HepG2 (cell line): ENCODE measurements at regions not wholly inside any gene's neighbourhood (a gene's known extent, or its start where the extent isn't known, plus 50 kb on each side); places are given as distances from the start of the nearest gene placed in this dataset.
A peak's percentile ranks its signal among the peaks of the same experiment; 100 is the strongest.

Experiments used
- ATAC-seq: fragments of 200-7000 bp; cut with Tn5 transposase; 3 replicates; pipeline ENCODE4 v1.9.1; 2020; ENCODE audit warnings: mild to moderate bottlenecking, moderate library complexity
- BruUV-seq: library from RNA; stranded (reverse); fragments of 400-500 nt; replicated peaks from 2 replicates; lab custom pipeline; 2021; lab: Mats Ljungman, UMichigan
- CTCF ChIA-PET: fragments of 300-600 bp; formaldehyde crosslinking; extraction: SDS; loops from one replicate; lab custom pipeline; 2021; ENCODE audit warnings: low total read pairs, inconsistent platforms, low intra/inter-chr PET ratio; lab: Yijun Ruan, JAX
- POLR2A ChIA-PET: fragments of 350-600 bp; sonication (Branson Sonifier 250); formaldehyde crosslinking; loops from one replicate; lab custom pipeline; 2020; ENCODE audit warnings: antibody characterized with exemption, inconsistent platforms; lab: Yijun Ruan, JAX
- DNase-seq: peaks from one replicate; pipeline ENCODE4 v3.0.0-alpha.2; 2015; ENCODE audit warnings: low spot score
- FAIRE-seq: peaks from 3 replicates; lab custom pipeline; 2011; peaks lifted over from hg19 to GRCh38; lab: Jason Lieb, UNC
- H2AFZ ChIP-seq: one replicate; pipeline ENCODE4 v1.6.1; 2011; ENCODE audit warnings: low read length, inconsistent platforms
- H3K27ac ChIP-seq: fragments of 300-600 bp; 3 replicates; pipeline ENCODE4 v1.8.0; 2011; ENCODE audit warnings: mixed run types, mild to moderate bottlenecking, mixed read lengths, low read length, inconsistent platforms; ENCODE audit not compliant: insufficient read depth; ENCODE audit errors: extremely low read length
- H3K27me3 ChIP-seq, 2 experiments: fragments of 200-600 bp in 1 of 2; 2 replicates in 1 of 2; 3 replicates in 1 of 2; pipeline versions ENCODE4 v1.6.0 to v1.8.0; 2011; ENCODE audit warnings: low read length in 2 of 2, mild to moderate bottlenecking in 2 of 2, moderate library complexity in 2 of 2, inconsistent platforms in 1 of 2; ENCODE audit not compliant: insufficient read depth in 2 of 2, control insufficient read depth in 1 of 2
- H3K36me3 ChIP-seq, 2 experiments: fragments of 200-600 bp in 1 of 2; replicated peaks in 1 of 2; 2 replicates in 1 of 2; 3 replicates in 1 of 2; pipeline versions ENCODE4 v1.5.1 to v1.8.0; 2011; ENCODE audit warnings: low read length in 2 of 2, inconsistent platforms in 1 of 2; ENCODE audit not compliant: insufficient read depth in 2 of 2, control insufficient read depth in 1 of 2
- H3K4me1 ChIP-seq: 2 replicates; pipeline ENCODE4 v1.5.1; 2012; ENCODE audit warnings: low read length, inconsistent platforms; ENCODE audit not compliant: insufficient read depth
- H3K4me2 ChIP-seq: 2 replicates; pipeline ENCODE4 v1.6.0; 2011; ENCODE audit warnings: low read depth, low read length, inconsistent platforms
- H3K4me3 ChIP-seq, 3 experiments: fragments of 200-600 bp in 1 of 3; sonication (generic), shearing (Covaris generic) in 1 of 3; replicated peaks in 1 of 3; 2 replicates each; pipeline ENCODE4 v1.5.1; 2011 to 2016; ENCODE audit warnings: low read length in 3 of 3, inconsistent platforms in 2 of 3, low read depth in 2 of 3, mild to moderate bottlenecking in 2 of 3, control low read depth in 1 of 3, mixed read lengths in 1 of 3; ENCODE audit not compliant: insufficient read depth in 1 of 3
- H3K79me2 ChIP-seq: one replicate; pipeline ENCODE4 v1.6.1; 2011; ENCODE audit warnings: low read length, inconsistent platforms; ENCODE audit not compliant: insufficient read depth
- H3K9ac ChIP-seq: 2 replicates; pipeline ENCODE4 v1.6.0; 2011; ENCODE audit warnings: mild to moderate bottlenecking, low read depth, low read length, inconsistent platforms; ENCODE audit not compliant: insufficient read depth
- H3K9me3 ChIP-seq: 2 replicates; pipeline ENCODE4 v1.5.1; 2012; ENCODE audit warnings: mild to moderate bottlenecking, low read length
- H4K20me1 ChIP-seq: 2 replicates; pipeline ENCODE4 v1.6.0; 2011; ENCODE audit warnings: inconsistent platforms, mild to moderate bottlenecking, low read length, moderate library complexity; ENCODE audit not compliant: insufficient read depth
- ETV5 ChIP-seq: IDR thresholded peaks from 2 replicates; pipeline ENCODE4 v1.6.1; 2018; ENCODE audit warnings: missing biosample characterization, missing genetic modification reagents, inconsistent platforms, borderline replicate concordance
- FOXK2 ChIP-seq: fragments of 450-650 bp; IDR thresholded peaks from 2 replicates; pipeline ENCODE4 v1.6.1; 2016
- FOXP1 ChIP-seq, 2 experiments: fragments of 450-650 bp in 1 of 2; IDR thresholded peaks; 2 replicates each; pipeline ENCODE4 v1.6.1; 2017 to 2018; ENCODE audit warnings: antibody characterized with exemption in 1 of 2
- HOXA7 ChIP-seq: sonication (generic); formaldehyde crosslinking; IDR thresholded peaks from 2 replicates; pipeline ENCODE4 v1.8.1; 2022; ENCODE audit warnings: mild to moderate bottlenecking, missing genetic modification reagents, moderate library complexity
- IKZF1 ChIP-seq: fragments of 450-650 bp; IDR thresholded peaks from 2 replicates; pipeline ENCODE4 v1.7.1; 2016
- SCMH1 ChIP-seq: sonication (generic); formaldehyde crosslinking; IDR thresholded peaks from 2 replicates; pipeline ENCODE4 v1.9.0; 2021; ENCODE audit warnings: missing genetic modification reagents, mild to moderate bottlenecking, borderline replicate concordance
- SOX13 ChIP-seq, 3 experiments: fragments of 450-650 bp in 1 of 3; sonication (generic) in 1 of 3; formaldehyde crosslinking in 1 of 3; IDR thresholded peaks in 2 of 3; conservative IDR thresholded peaks in 1 of 3; 2 replicates each; pipeline versions ENCODE4 v1.5.0 to v1.6.1; 2016 to 2020; ENCODE audit warnings: antibody characterized with exemption in 1 of 3, mild to moderate bottlenecking in 1 of 3, missing compliant biosample characterization in 1 of 3, missing genetic modification reagents in 1 of 3, moderate library complexity in 1 of 3
- SOX5 ChIP-seq: IDR thresholded peaks from 2 replicates; pipeline ENCODE4 v1.6.1; 2016; ENCODE audit warnings: borderline replicate concordance
- SOX6 ChIP-seq, 2 experiments: fragments of 450-650 bp in 1 of 2; sonication (generic) in 1 of 2; formaldehyde crosslinking in 1 of 2; IDR thresholded peaks; 2 replicates each; pipeline versions ENCODE4 v1.4.0 to v1.6.1; 2017 to 2020; ENCODE audit warnings: antibody characterized with exemption in 1 of 2, mild to moderate bottlenecking in 1 of 2, missing genetic modification reagents in 1 of 2
- U2AF1 ChIP-seq: fragments of 200-400 bp; formaldehyde crosslinking; optimal IDR thresholded peaks from 2 replicates; pipeline ENCODE3; 2017; ENCODE audit warnings: mild to moderate bottlenecking, low read depth, low read length
- ZBTB2 ChIP-seq: sonication (generic); formaldehyde crosslinking; IDR thresholded peaks from 2 replicates; pipeline ENCODE4 v1.8.0; 2022; ENCODE audit warnings: low read depth, missing genetic modification reagents
- ZEB1 ChIP-seq: IDR thresholded peaks from 2 replicates; pipeline ENCODE4 v1.6.1; 2012; ENCODE audit warnings: mild to moderate bottlenecking, low read depth, inconsistent platforms; ENCODE audit not compliant: insufficient replicate concordance
- ZNF234 ChIP-seq: sonication (generic); formaldehyde crosslinking; conservative IDR thresholded peaks from 2 replicates; pipeline ENCODE4 v1.5.1; 2020; ENCODE audit warnings: mild to moderate bottlenecking, missing genetic modification reagents
- ZNF292 ChIP-seq: sonication (generic); formaldehyde crosslinking; IDR thresholded peaks from 2 replicates; pipeline ENCODE4 v1.8.1; 2022; ENCODE audit warnings: mild to moderate bottlenecking, low read depth, missing genetic modification reagents, borderline replicate concordance
- ZNF317 ChIP-seq: sonication (generic); formaldehyde crosslinking; IDR thresholded peaks from 2 replicates; pipeline ENCODE4 v1.5.0; 2020; ENCODE audit warnings: mild to moderate bottlenecking, missing genetic modification reagents
- WGBS: methylation state at CpG from one replicate; pipeline ENCODE4 v1.1.6; 2017; ENCODE audit warnings: low lambda C conversion rate; 5-methylcytosine and 5-hydroxymethylcytosine counted together
- in situ Hi-C: cut with HindIII; loops from 2 replicates; pipeline ENCODE4 v1.10.0; 2017; ENCODE audit warnings: low pct_unique_long_range_greater_than_20kb; ENCODE audit not compliant: extremely low pct_ligation_motif_present
- intact Hi-C: fragments of 100-400 bp; cut with micrococcal nuclease; formaldehyde crosslinking; loops from one replicate; pipeline ENCODE4 v1.10.0; 2022; ENCODE audit not compliant: unreplicated experiment

- Histone ChIP-seq H3K4me1 (peaks cover 39% of the 10 kb centered on the region), H4K20me1 (no peaks in the 10 kb centered on the region), H3K9ac (no peak overlapping the region)
- no peak for ATAC-seq
- in situ Hi-C loops, result no loop called here
- no TSS peak for BruUV-seq
- TF ChIP-seq ZNF234 (CRISPR knock-in tag) (no peak), IKZF1 (no peak), ZNF292 (no peak)
- TF ChIP-seq, all 625 proteins: peak for 0
- no peak for DNase-seq
- H3K79me2 ChIP-seq, result no peaks in the 10 kb centered on the region
- no peaks in the 10 kb centered on the region for H3K36me3 ChIP-seq
- no peak overlapping the region for H2AFZ ChIP-seq
- no peaks in the 10 kb centered on the region for H3K9me3 ChIP-seq
- POLR2A ChIA-PET, result no interaction called here
- H3K4me2 ChIP-seq, result no peak overlapping the region
- intact Hi-C loops, result no loop called here
- FAIRE-seq, result no peak
- CTCF ChIA-PET, result no interaction called here
- H3K4me3 ChIP-seq, result no peak overlapping the region
- 58% methylated on average over 5 of the region's 5 CpGs for WGBS
- no peak overlapping the region for H3K27ac ChIP-seq
- no peaks in the 10 kb centered on the region for H3K27me3 ChIP-seq
These were observed 82.5 kb upstream of the NEUROD1 start for GRCh38 chr2:181762848-181763247.

GRCh38 chr2:181763423-181763822 lies 83.1 kb upstream of the NEUROD1 start:
- no peaks in the 10 kb centered on the region for H3K79me2 ChIP-seq
- H4K20me1 ChIP-seq, result no peaks in the 10 kb centered on the region
- ChIA-PET CTCF (no interaction called here), POLR2A (no interaction called here)
- FAIRE-seq (no peak), ATAC-seq (no peak), DNase-seq (no peak)
- no peak overlapping the region for H2AFZ ChIP-seq
- no TSS peak for BruUV-seq
- WGBS, result 24% methylated on average over 4 of the region's 4 CpGs
- in situ Hi-C loops, result no loop called here
- H3K9me3 ChIP-seq, result no peaks in the 10 kb centered on the region
- peak overlapping the region; percentile 21; the same call in 1 of the 2 replicates for H3K4me2 ChIP-seq
- H3K4me3 ChIP-seq, result no peak overlapping the region
- no peaks in the 10 kb centered on the region for H3K27me3 ChIP-seq
- H3K4me1 ChIP-seq, result peaks cover 39% of the 10 kb centered on the region
- intact Hi-C loops, result no loop called here
- H3K9ac ChIP-seq, result no peak overlapping the region
- H3K27ac ChIP-seq, result no peak overlapping the region
- no peaks in the 10 kb centered on the region for H3K36me3 ChIP-seq
- TF ChIP-seq SOX5 (CRISPR knock-in tag) (peak; percentile 87), SOX6 (IDR thresholded peaks at IDR 0.05) (no peak), SOX6 (CRISPR knock-in tag; IDR thresholded peaks at IDR 0.05) (peak; percentile 71; the same call in 1 of the 2 replicates), U2AF1 (no peak), SCMH1 (CRISPR knock-in tag) (no peak), ZBTB2 (CRISPR knock-in tag) (no peak), HOXA7 (no peak), ZNF317 (CRISPR knock-in tag) (no peak), FOXK2 (no peak), SOX13 (IDR thresholded peaks at IDR 0.05) (peak; percentile 34), SOX13 (CRISPR knock-in tag; conservative IDR thresholded peaks at IDR 0.05 in 1 of 2, IDR thresholded peaks at IDR 0.05 in 1 of 2) (peak in 1 of 2 experiments; percentile 72; a peak in 2 of 4 replicates), ZEB1 (no peak), FOXP1 (IDR thresholded peaks at IDR 0.05) (no peak), FOXP1 (CRISPR knock-in tag; IDR thresholded peaks at IDR 0.05) (0 out of 2 replicates have a peak, but pooled peaks have one; percentile 29), ETV5 (no peak; the same call in 1 of the 2 replicates)
